Naive thymus-derived CD4-positive, alpha-beta T cell (primary cell): ENCODE measurements at regions not wholly inside any gene's neighbourhood (a gene's known extent, or its start where the extent isn't known, plus 50 kb on each side); places are given as distances from the start of the nearest gene placed in this dataset.
"Not testable (repeated sequence)": the region's sequence is repeated elsewhere in the genome, so short reads cannot be mapped to it uniquely, and the experiment has no call there.

Source experiments
- ATAC-seq: fragments of 150-1000 bp; cut with Tn5 transposase; 2 replicates; pipeline ENCODE4 v1.10.0; 2021; ENCODE audit warnings: mild to moderate bottlenecking, moderate library complexity
- CTCF ChIA-PET: fragments of 350-600 bp; sonication (Branson Sonifier 250); formaldehyde crosslinking; loops from one replicate; lab custom pipeline; 2021; ENCODE audit warnings: antibody characterized with exemption; lab: Charles Lee
- POLR2A ChIA-PET: fragments of 350-600 bp; sonication (Branson Sonifier 250); formaldehyde crosslinking; loops from one replicate; lab custom pipeline; 2021; ENCODE audit warnings: antibody characterized with exemption, inconsistent platforms; lab: Charles Lee
- DNase-seq, 9 donors: peaks; one replicate each; pipeline versions ENCODE4 v3.0.0 to v3.0.0-alpha.2; 2020 to 2022; ENCODE audit warnings: mixed read lengths in 1 of 9
- H3K27ac ChIP-seq: one replicate; pipeline ENCODE4 v1.7.0; 2013; ENCODE audit warnings: mild to moderate bottlenecking, low read depth, low read length, moderate library complexity
- H3K27me3 ChIP-seq, 2 donors: one replicate each; pipeline ENCODE4 v1.7.0; 2013; ENCODE audit warnings: low read length in 2 of 2, mild to moderate bottlenecking in 2 of 2, moderate library complexity in 2 of 2; ENCODE audit not compliant: control insufficient read depth in 2 of 2, insufficient read depth in 2 of 2
- H3K36me3 ChIP-seq, 3 experiments: 1 replicate in 2 of 3; 2 replicates in 1 of 3; pipeline ENCODE4 v1.7.0; 2013; ENCODE audit warnings: low read length in 3 of 3, mild to moderate bottlenecking in 3 of 3, moderate library complexity in 1 of 3; ENCODE audit not compliant: insufficient read depth in 3 of 3, control insufficient read depth in 2 of 3
- H3K4me1 ChIP-seq, 2 donors: one replicate each; pipeline ENCODE4 v1.7.0; 2013; ENCODE audit warnings: low read length in 2 of 2, mild to moderate bottlenecking in 2 of 2, moderate library complexity in 1 of 2; ENCODE audit not compliant: control insufficient read depth in 2 of 2, insufficient read depth in 2 of 2
- H3K4me3 ChIP-seq: 2 replicates; pipeline ENCODE4 v1.7.0; 2013; ENCODE audit warnings: mild to moderate bottlenecking, low read length
- H3K9me3 ChIP-seq, 3 experiments: 1 replicate in 2 of 3; 2 replicates in 1 of 3; pipeline ENCODE4 v1.7.0; 2013; ENCODE audit warnings: low read length in 3 of 3; ENCODE audit not compliant: control insufficient read depth in 2 of 3
- H3K27ac Mint-ChIP-seq, 9 donors: one replicate each; pipeline ENCODE4 v1.8.0; 2020 to 2022; ENCODE audit warnings: mixed read lengths in 9 of 9, mild to moderate bottlenecking in 8 of 9, moderate library complexity in 5 of 9, inconsistent platforms in 2 of 9
- H3K27me3 Mint-ChIP-seq, 5 donors: one replicate each; pipeline ENCODE4 v1.8.0; 2021 to 2022; ENCODE audit warnings: mixed read lengths in 5 of 5, mild to moderate bottlenecking in 1 of 5
- H3K36me3 Mint-ChIP-seq, 5 donors: one replicate each; pipeline ENCODE4 v1.8.0; 2020 to 2022; ENCODE audit warnings: mixed read lengths in 5 of 5, mild to moderate bottlenecking in 3 of 5, inconsistent platforms in 1 of 5
- H3K4me1 Mint-ChIP-seq, 7 donors: one replicate each; pipeline ENCODE4 v1.8.0; 2020 to 2022; ENCODE audit warnings: mixed read lengths in 7 of 7, mild to moderate bottlenecking in 3 of 7, inconsistent platforms in 1 of 7
- H3K4me3 Mint-ChIP-seq, 10 donors: one replicate each; pipeline ENCODE4 v1.8.0; 2020 to 2022; ENCODE audit warnings: mild to moderate bottlenecking in 10 of 10, mixed read lengths in 10 of 10, moderate library complexity in 6 of 10, inconsistent platforms in 2 of 10
- H3K9me3 Mint-ChIP-seq, 11 donors: one replicate each; pipeline ENCODE4 v1.8.0; 2020 to 2022; ENCODE audit warnings: mixed read lengths in 11 of 11, mild to moderate bottlenecking in 4 of 11, inconsistent platforms in 1 of 11, moderate library complexity in 1 of 11
- intact Hi-C, 2 donors: fragments of 100-400 bp; cut with micrococcal nuclease; formaldehyde crosslinking; loops; one replicate each; pipeline ENCODE4 v1.15.1; 2023

GRCh38 chr3:8324747-8325146 is 176.9 kb upstream of the LMCD1 start:
- ATAC-seq (peak; percentile 88), DNase-seq (peak; percentile 16 to 54 (median 36))
- ChIA-PET POLR2A (interaction anchor here (0.6 to 1.3 kb wide), 2 partner anchors 92 to 212 kb away, joined by 4 to 8 read pairs; no protein-coding TSS in a partner anchor), CTCF (interaction anchor here (1.0 to 4.4 kb wide), 6 partner anchors 25 to 92 kb away, joined by 3 to 85 read pairs (median 4); no protein-coding TSS in a partner anchor)
- H3K27ac ChIP-seq: no peak overlapping the region
- H3K27me3 ChIP-seq: no peaks in the 10 kb centered on the region
- Mint-ChIP-seq H3K36me3 (no peaks in the 10 kb centered on the region), H3K4me1 (peaks cover 0 to 26% (median 15%) of the 10 kb centered on the region in 7 donors), H3K27ac (peak overlapping the region in 3 of 9 donors; percentile 1 to 22 (median 13)), H3K9me3 (peaks cover 0 to 5% (median 0%) of the 10 kb centered on the region in 11 donors), H3K27me3 (peaks cover 0 to 5% (median 0%) of the 10 kb centered on the region in 5 donors), H3K4me3 (no peak overlapping the region)
- peaks cover 0 to 5% of the 10 kb centered on the region in 2 donors for H3K4me1 ChIP-seq
- intact Hi-C loops: loop anchor here (1.0 to 5.0 kb wide), 3 partner anchors 33 to 93 kb away; no protein-coding TSS in a partner anchor
- H3K9me3 ChIP-seq: no peaks in the 10 kb centered on the region
- no peak overlapping the region for H3K4me3 ChIP-seq
- H3K36me3 ChIP-seq: no peaks in the 10 kb centered on the region

- Mint-ChIP-seq H3K27me3 (peaks cover 0 to 6% (median 0%) of the 10 kb centered on the region in 5 donors), H3K9me3 (peaks cover 0 to 5% (median 0%) of the 10 kb centered on the region in 11 donors), H3K4me1 (peaks cover 0 to 29% (median 17%) of the 10 kb centered on the region in 7 donors), H3K36me3 (no peaks in the 10 kb centered on the region), H3K4me3 (no peak overlapping the region), H3K27ac (peak overlapping the region in 1 of 9 donors; percentile 1)
- CTCF ChIA-PET: interaction anchor here (1.1 to 4.4 kb wide), 2 partner anchors 37 to 91 kb away, joined by 4 to 85 read pairs; no protein-coding TSS in a partner anchor
- intact Hi-C loops: loop anchor here (1.0 to 5.0 kb wide), 2 partner anchors 32 to 47 kb away; no protein-coding TSS in a partner anchor
- POLR2A ChIA-PET: interaction anchor here (1.3 kb wide), 1 partner anchor 92 kb away, joined by 8 read pairs; no protein-coding TSS in a partner anchor
- H3K27ac ChIP-seq: no peak overlapping the region
- DNase-seq: no peak
- ATAC-seq: no peak
- no peaks in the 10 kb centered on the region for H3K36me3 ChIP-seq
- no peaks in the 10 kb centered on the region for H3K9me3 ChIP-seq
- H3K4me3 ChIP-seq: no peak overlapping the region
- H3K27me3 ChIP-seq: no peaks in the 10 kb centered on the region
- H3K4me1 ChIP-seq: peaks cover 0 to 5% of the 10 kb centered on the region in 2 donors
These were observed 176.3 kb upstream of the LMCD1 start for GRCh38 chr3:8325306-8325705.

- intact Hi-C loops: loop anchor here (1.0 to 5.0 kb wide), 2 partner anchors 31 to 46 kb away; no protein-coding TSS in a partner anchor
- H3K27ac Mint-ChIP-seq, H3K36me3 Mint-ChIP-seq, H3K9me3 ChIP-seq, POLR2A ChIA-PET, H3K27me3 ChIP-seq, H3K36me3 ChIP-seq, ATAC-seq, H3K4me1 ChIP-seq, DNase-seq, H3K4me3 Mint-ChIP-seq, H3K27me3 Mint-ChIP-seq, H3K27ac ChIP-seq, H3K9me3 Mint-ChIP-seq, H3K4me3 ChIP-seq: not testable (repeated sequence)
- peaks cover 0 to 29% (median 17%) of the 10 kb centered on the region in 7 donors for H3K4me1 Mint-ChIP-seq
- CTCF ChIA-PET: interaction anchor here (1.7 to 4.4 kb wide), 2 partner anchors 75 to 91 kb away, joined by 4 to 85 read pairs; no protein-coding TSS in a partner anchor
These were observed 175.8 kb upstream of the LMCD1 start for GRCh38 chr3:8325833-8326232.

GRCh38 chr3:8327739-8328138 is 173.9 kb upstream of the LMCD1 start:
- Histone ChIP-seq H3K4me3 (no peak overlapping the region), H3K36me3 (no peaks in the 10 kb centered on the region), H3K4me1 (peaks cover 0 to 5% of the 10 kb centered on the region in 2 donors), H3K27me3 (no peaks in the 10 kb centered on the region), H3K27ac (no peak overlapping the region), H3K9me3 (no peaks in the 10 kb centered on the region)
- DNase-seq: no peak
- Mint-ChIP-seq H3K4me1 (peaks cover 0 to 29% (median 17%) of the 10 kb centered on the region in 7 donors), H3K4me3 (no peak overlapping the region), H3K27me3 (peaks cover 0 to 9% (median 0%) of the 10 kb centered on the region in 5 donors), H3K36me3 (no peaks in the 10 kb centered on the region), H3K27ac (peak overlapping the region in 1 of 9 donors; percentile 53), H3K9me3 (peaks cover 0 to 5% (median 0%) of the 10 kb centered on the region in 11 donors)
- ChIA-PET POLR2A (no interaction called here), CTCF (interaction anchor here (0.9 to 4.4 kb wide), 4 partner anchors 9 to 96 kb away, joined by 3 to 85 read pairs (median 3); no protein-coding TSS in a partner anchor)
- intact Hi-C loops: loop anchor here in 1 of 2 donors (5.0 kb wide), 1 partner anchor 45 kb away; no protein-coding TSS in a partner anchor
- no peak for ATAC-seq

- DNase-seq (no peak), ATAC-seq (peak; percentile 21)
- POLR2A ChIA-PET: no interaction called here
- H3K36me3 Mint-ChIP-seq: no peaks in the 10 kb centered on the region
- Histone ChIP-seq H3K4me1 (peaks cover 0 to 5% of the 10 kb centered on the region in 2 donors), H3K9me3 (no peaks in the 10 kb centered on the region), H3K36me3 (no peaks in the 10 kb centered on the region), H3K27me3 (no peaks in the 10 kb centered on the region), H3K4me3 (no peak overlapping the region), H3K27ac (no peak overlapping the region)
- H3K27ac Mint-ChIP-seq: peak overlapping the region in 1 of 9 donors; percentile 32
- intact Hi-C loops: loop anchor here in 1 of 2 donors (5.0 kb wide), 1 partner anchor 43 kb away; no protein-coding TSS in a partner anchor
- H3K27me3 Mint-ChIP-seq: peaks cover 0 to 5% (median 0%) of the 10 kb centered on the region in 5 donors
- CTCF ChIA-PET: interaction anchor here (1.1 kb wide), 1 partner anchor 88 kb away, joined by 3 read pairs; no protein-coding TSS in a partner anchor
- H3K4me3 Mint-ChIP-seq: no peak overlapping the region
- H3K4me1 Mint-ChIP-seq: peaks cover 0 to 29% (median 17%) of the 10 kb centered on the region in 7 donors
- H3K9me3 Mint-ChIP-seq: peaks cover 0 to 5% (median 0%) of the 10 kb centered on the region in 11 donors
These were observed 172.7 kb upstream of the LMCD1 start for GRCh38 chr3:8328967-8329366.

- POLR2A ChIA-PET: interaction anchor here (0.6 to 1.0 kb wide), 2 partner anchors 11 to 27 kb away, joined by 3 read pairs; no protein-coding TSS in a partner anchor
- intact Hi-C loops: loop anchor here in 1 of 2 donors (5.0 kb wide), 1 partner anchor 43 kb away; no protein-coding TSS in a partner anchor
- ATAC-seq: no peak
- Mint-ChIP-seq H3K4me3 (no peak overlapping the region), H3K27me3 (peaks cover 0 to 5% (median 0%) of the 10 kb centered on the region in 5 donors), H3K9me3 (peaks cover 0 to 5% (median 0%) of the 10 kb centered on the region in 11 donors), H3K4me1 (peaks cover 0 to 29% (median 17%) of the 10 kb centered on the region in 7 donors), H3K36me3 (no peaks in the 10 kb centered on the region), H3K27ac (peak overlapping the region in 2 of 9 donors; percentile 3 to 44)
- no peak for DNase-seq
- Histone ChIP-seq H3K9me3 (no peaks in the 10 kb centered on the region), H3K4me3 (no peak overlapping the region), H3K27me3 (no peaks in the 10 kb centered on the region), H3K36me3 (no peaks in the 10 kb centered on the region), H3K4me1 (peaks cover 0 to 5% of the 10 kb centered on the region in 2 donors), H3K27ac (no peak overlapping the region)
- CTCF ChIA-PET: interaction anchor here (1.2 kb wide), 1 partner anchor 87 kb away, joined by 4 read pairs; no protein-coding TSS in a partner anchor
These were observed 172.0 kb upstream of the LMCD1 start for GRCh38 chr3:8329598-8329997.
